ENCODE measurements at regions not wholly inside any gene's neighbourhood (a gene's known extent, or its start where the extent isn't known, plus 50 kb on each side); places are given as distances from the start of the nearest gene placed in this dataset.

GRCh38 chr18:45384962-45385315, 230.3 kb upstream of the SLC14A2 start:
- TF ChIP-seq POLR2A (IDR thresholded peaks at IDR 0.05) (no peak), CTCF (IDR thresholded peaks at IDR 0.05) (no peak), EP300 (IDR thresholded peaks at IDR 0.05) (no peak)
- H3K4me1 ChIP-seq (ENCODE audit: insufficient read depth), result no peaks in the 10 kb centered on the region
- no peaks in the 10 kb centered on the region for H3K9me3 ChIP-seq
- no peak overlapping the region for H3K4me3 ChIP-seq
- intact Hi-C loops (cut with DNase I), result no loop called here
- DNase-seq, result no peak
- H3K27ac ChIP-seq, result no peak overlapping the region
- H3K27me3 ChIP-seq, result no peaks in the 10 kb centered on the region
- WGBS, 3 donors, result 27 to 42% (median 42%) methylated on average over 9 of the region's 9 CpGs
- no peaks in the 10 kb centered on the region for H3K36me3 ChIP-seq

- intact Hi-C loops (cut with DNase I), result no loop called here
- DNase-seq, result peak in 3 of 5 donors; percentile 16 to 49 (median 31)
- TF ChIP-seq EP300 (IDR thresholded peaks at IDR 0.05) (no peak), CTCF (IDR thresholded peaks at IDR 0.05) (no peak), POLR2A (IDR thresholded peaks at IDR 0.05) (no peak)
Measured at GRCh38 chr18:45386041-45386655, 229.1 kb upstream of the SLC14A2 start.

GRCh38 chr18:45387229-45387628, 228.0 kb upstream of the SLC14A2 start:
- no peaks in the 10 kb centered on the region for H3K27me3 ChIP-seq
- H3K4me1 ChIP-seq (ENCODE audit: insufficient read depth), result no peaks in the 10 kb centered on the region
- intact Hi-C loops (cut with DNase I), result no loop called here
- TF ChIP-seq EP300 (IDR thresholded peaks at IDR 0.05), result no peak
- DNase-seq, result no peak
- H3K36me3 ChIP-seq, result no peaks in the 10 kb centered on the region
- 0 to 73% (median 66%) methylated on average over 2 of the region's 2 CpGs for WGBS, 3 donors
- H3K27ac ChIP-seq, result no peak overlapping the region
- no peak overlapping the region for H3K4me3 ChIP-seq
- no peaks in the 10 kb centered on the region for H3K9me3 ChIP-seq

More at GRCh38 chr18:45386041-45386655, 229.1 kb upstream of the SLC14A2 start:
- H3K4me3 ChIP-seq, result no peak overlapping the region
- H3K27me3 ChIP-seq, result no peaks in the 10 kb centered on the region
- no peak overlapping the region for H3K27ac ChIP-seq
- WGBS, 3 donors, result 67 to 75% (median 69%) methylated on average over 7 of the region's 7 CpGs
- H3K36me3 ChIP-seq, result no peaks in the 10 kb centered on the region
- H3K4me1 ChIP-seq (ENCODE audit: insufficient read depth), result no peaks in the 10 kb centered on the region
- H3K9me3 ChIP-seq, result no peaks in the 10 kb centered on the region

GRCh38 chr18:45398448-45398847, 216.8 kb upstream of the SLC14A2 start:
- Histone ChIP-seq H3K36me3 (no peaks in the 10 kb centered on the region), H3K4me3 (no peak overlapping the region), H3K4me1 (ENCODE audit: insufficient read depth) (no peaks in the 10 kb centered on the region), H3K27me3 (no peaks in the 10 kb centered on the region), H3K27ac (no peak overlapping the region), H3K9me3 (no peaks in the 10 kb centered on the region)
- no peak for DNase-seq
- intact Hi-C loops (cut with DNase I), result no loop called here
- TF ChIP-seq POLR2A (IDR thresholded peaks at IDR 0.05) (no peak), CTCF (IDR thresholded peaks at IDR 0.05) (no peak), EP300 (IDR thresholded peaks at IDR 0.05) (no peak)
- 65 to 84% (median 78%) methylated on average over 3 of the region's 3 CpGs for WGBS, 3 donors

GRCh38 chr18:45399146-45399545, 216.1 kb upstream of the SLC14A2 start:
- H3K36me3 ChIP-seq, result no peaks in the 10 kb centered on the region
- H3K4me1 ChIP-seq (ENCODE audit: insufficient read depth), result no peaks in the 10 kb centered on the region
- 92 to 98% (median 95%) methylated on average over 2 of the region's 2 CpGs for WGBS, 3 donors
- TF ChIP-seq POLR2A (IDR thresholded peaks at IDR 0.05) (no peak), CTCF (IDR thresholded peaks at IDR 0.05) (no peak), EP300 (IDR thresholded peaks at IDR 0.05) (no peak)
- intact Hi-C loops (cut with DNase I), result no loop called here
- H3K27ac ChIP-seq, result no peak overlapping the region
- H3K4me3 ChIP-seq, result no peak overlapping the region
- no peak for DNase-seq
- no peaks in the 10 kb centered on the region for H3K9me3 ChIP-seq
- H3K27me3 ChIP-seq, result no peaks in the 10 kb centered on the region

All from ovary (tissue), 7 donors.